NCI-H1105 (cell line): ENCODE measurements at regions not wholly inside any gene's neighbourhood (a gene's known extent, or its start where the extent isn't known, plus 50 kb on each side); places are given as distances from the start of the nearest gene placed in this dataset.
"Not testable (repeated sequence)": the region's sequence is repeated elsewhere in the genome, so short reads cannot be mapped to it uniquely, and the experiment has no call there.

Experiments
- DNase-seq: peaks from one replicate; lab custom pipeline; 2025; lab: John Stamatoyannopoulos, UW

GRCh38 chr7:153628825-153629224, 423.4 kb upstream of the DPP6 start:
- DNase-seq = peak; percentile 72

DNA sequence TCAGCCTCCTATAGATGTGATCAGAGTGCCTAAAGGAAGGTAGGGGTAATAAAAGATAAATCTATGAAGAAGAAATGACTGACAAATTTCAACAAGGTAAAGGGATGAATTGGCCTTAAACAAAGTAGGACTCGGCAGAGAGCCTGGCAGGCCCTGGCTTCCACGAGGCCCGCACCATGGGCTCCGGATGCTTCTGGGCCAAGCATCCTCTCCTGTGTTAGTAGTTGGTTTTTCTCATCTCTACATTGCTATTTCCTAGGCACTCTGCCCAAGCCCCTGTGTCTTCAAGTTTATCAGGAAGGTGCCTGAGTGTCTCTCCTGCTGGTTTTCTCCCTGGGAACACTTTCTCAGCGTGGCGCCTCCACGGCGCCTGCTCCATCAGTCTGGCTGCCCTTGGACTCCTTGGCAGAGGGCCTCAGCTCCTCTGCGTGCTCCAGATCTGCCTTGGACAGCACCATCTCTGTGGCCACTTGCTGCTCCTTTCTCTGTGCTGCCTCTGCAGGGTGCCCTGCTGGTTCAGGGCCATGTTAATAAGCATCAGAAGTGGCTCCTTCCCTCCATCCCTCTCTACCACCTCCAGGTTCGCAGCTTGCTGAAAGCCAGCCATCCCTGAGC, 413.3 kb upstream of the DPP6 start:
- no peak for DNase-seq

- no peak for DNase-seq
These were observed 411.6 kb upstream of the DPP6 start for GRCh38 chr7:153640586-153640985.

DNA sequence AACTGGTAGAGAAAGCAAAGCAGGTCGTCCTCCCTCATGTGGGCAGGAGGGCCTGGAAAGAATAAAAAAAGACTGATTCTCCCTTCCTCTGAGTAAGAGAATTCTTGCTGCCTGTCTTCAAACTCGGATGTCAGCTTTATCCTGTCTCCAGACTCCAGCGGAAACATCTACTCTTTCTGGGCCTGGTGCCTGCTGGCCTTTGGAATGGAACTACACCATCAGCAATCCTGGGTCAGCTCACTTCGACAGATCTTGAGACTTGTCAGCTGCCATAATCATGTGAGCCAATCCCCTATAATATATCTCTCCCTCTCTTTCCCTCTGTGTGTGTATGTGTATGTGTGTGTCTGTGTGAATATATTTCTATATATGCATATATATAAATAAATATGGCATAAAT, 411.0 kb upstream of the DPP6 start:
- no peak for DNase-seq

DNA sequence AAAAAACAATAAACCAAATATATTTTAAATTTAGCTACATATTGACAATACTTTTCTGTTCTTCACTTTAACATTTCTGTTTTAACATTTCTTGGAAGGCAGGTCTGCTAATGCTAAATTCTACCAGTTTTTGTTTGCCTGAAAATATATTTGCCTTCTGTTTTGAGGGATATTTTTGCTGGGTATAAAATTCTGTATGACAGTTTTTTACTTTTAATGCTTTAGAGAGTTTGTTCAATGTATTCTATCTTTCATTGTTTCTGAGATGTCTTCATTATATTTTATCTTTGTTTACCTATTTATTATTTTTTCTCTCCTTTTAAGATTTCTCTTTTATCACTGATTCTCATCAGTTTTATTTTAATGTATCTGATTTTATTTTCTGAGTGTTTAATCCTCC, 409.2 kb upstream of the DPP6 start:
- no peak for DNase-seq

- no peak for DNase-seq
These were observed 394.9 kb upstream of the DPP6 start for GRCh38 chr7:153657182-153657800.

DNA sequence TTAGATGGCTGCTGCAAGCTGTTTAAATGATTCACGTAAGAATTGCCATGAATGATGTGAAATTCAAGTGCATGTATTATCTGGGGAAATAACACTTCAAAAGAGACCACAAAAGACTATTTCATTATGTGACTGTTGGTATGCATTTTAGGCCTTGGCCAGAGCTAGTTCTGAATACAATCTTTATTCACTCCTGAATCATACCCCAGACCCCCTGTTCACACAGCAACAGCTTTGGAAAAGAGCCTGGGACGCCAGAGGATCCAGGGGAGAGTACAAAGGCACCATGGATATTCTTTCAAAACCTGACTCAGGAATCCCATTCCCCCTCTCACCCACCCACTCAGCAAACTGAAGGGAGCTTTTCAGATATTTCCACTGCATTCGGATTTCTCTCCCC, 377.1 kb upstream of the DPP6 start:
- no peak for DNase-seq

- DNase-seq = no peak
These were observed 369.6 kb upstream of the DPP6 start for GRCh38 chr7:153682628-153683027.

GRCh38 chr7:153696242-153696641, 356.0 kb upstream of the DPP6 start:
- DNase-seq = no peak

DNA sequence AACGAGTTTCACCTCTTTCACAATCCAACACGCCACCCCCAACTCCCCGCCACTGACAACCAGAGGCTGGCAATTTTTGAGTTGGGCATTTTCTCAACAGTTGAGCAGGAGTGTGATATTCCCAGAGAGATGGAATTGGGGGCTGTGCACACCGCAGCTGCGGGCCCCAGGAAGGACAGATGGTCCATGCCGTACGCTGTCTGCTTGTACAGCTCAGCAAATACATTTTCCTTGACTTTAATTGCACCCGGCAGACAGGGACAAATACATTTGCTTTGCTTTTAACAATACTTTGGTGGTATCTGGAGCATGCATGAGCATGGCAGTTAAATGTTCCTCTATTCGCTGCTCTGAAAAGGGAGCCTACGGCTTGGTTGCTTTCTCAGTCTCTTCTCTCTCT, 354.2 kb upstream of the DPP6 start:
- no peak for DNase-seq

GRCh38 chr7:153701678-153702077, 350.5 kb upstream of the DPP6 start:
- DNase-seq = no peak

DNA sequence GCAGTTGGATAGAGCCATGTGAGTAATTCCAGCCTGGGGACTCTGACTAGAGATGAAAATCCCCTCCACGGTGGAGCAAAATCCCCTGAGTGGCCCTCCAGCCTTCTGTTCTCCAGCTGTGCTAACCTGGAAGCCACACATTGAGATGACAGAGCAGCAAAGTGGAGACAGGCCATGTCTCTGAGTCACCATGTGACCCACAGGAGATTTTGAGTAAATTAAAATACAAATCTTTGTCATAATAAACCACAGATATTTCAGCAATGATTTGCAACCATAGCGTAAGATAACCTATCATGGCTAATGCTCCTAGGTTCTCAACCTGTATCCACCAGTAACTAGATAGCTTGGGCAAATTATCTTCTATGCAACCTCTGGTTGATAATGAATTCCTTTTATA, 328.3 kb upstream of the DPP6 start:
- not testable (repeated sequence) for DNase-seq

DNA sequence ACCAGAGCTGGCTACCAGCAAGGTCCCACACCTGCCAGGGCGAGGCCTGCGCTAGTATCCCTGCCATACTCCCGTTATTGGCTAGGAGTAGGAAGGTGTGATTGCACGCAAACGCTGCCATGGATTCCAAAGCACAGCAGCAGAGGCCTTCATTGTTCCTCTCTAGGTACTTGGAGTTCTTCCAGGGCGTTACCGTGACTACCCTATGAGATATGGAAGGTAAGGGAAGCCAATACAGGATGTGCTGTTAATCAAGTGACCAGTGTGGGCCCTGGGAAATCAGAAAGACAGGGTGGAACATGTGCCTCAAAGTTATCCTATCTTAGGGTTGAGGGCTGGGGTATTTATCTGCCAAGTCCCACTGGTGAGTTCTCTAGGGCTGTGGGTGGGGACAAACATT, 320.7 kb upstream of the DPP6 start:
- DNase-seq = not testable (repeated sequence)

GRCh38 chr7:153743434-153743833, 308.8 kb upstream of the DPP6 start:
- DNase-seq = not testable (repeated sequence)

DNA sequence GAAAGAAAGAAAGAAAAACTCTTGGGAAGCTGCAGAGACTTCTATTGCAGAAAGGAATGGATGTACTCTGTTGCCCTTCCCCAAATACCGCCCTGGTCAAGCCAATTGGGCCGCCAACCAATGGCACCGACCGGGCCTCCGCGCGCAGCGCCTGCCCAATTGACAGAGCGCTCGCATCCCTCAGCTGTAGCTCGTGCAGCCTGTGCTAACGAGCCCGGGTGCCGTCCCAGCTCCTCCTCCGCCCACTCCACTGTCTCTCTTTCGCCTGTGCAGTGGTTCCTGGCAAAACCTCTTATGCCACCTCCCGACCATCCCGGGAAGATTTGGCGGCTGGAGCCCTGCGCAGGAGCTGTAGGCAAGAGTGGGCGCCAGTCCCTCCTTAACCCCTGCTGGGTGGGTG, 304.2 kb upstream of the DPP6 start:
- not testable (repeated sequence) for DNase-seq

- not testable (repeated sequence) for DNase-seq
These were observed 303.3 kb upstream of the DPP6 start for GRCh38 chr7:153748885-153749284.

DNA sequence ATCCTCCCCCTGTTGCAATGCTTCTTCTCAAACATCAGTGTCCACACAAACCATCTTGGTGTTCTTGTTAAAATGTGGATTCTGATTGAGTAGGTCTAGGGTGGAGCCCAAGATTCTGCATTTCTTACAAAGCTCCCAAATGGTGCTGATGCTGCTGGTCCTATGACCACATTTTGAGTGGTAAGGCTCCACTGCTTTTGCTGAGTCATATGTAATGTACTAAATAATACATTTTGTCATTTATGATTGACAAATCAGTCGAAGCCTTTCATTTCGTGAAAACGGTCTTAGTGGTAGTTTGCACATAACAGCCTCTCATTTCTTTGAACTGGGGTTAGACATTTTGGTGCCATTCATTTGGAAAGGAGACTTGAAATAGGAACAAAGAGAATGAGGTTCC, 286.3 kb upstream of the DPP6 start:
- DNase-seq = not testable (repeated sequence)

DNA sequence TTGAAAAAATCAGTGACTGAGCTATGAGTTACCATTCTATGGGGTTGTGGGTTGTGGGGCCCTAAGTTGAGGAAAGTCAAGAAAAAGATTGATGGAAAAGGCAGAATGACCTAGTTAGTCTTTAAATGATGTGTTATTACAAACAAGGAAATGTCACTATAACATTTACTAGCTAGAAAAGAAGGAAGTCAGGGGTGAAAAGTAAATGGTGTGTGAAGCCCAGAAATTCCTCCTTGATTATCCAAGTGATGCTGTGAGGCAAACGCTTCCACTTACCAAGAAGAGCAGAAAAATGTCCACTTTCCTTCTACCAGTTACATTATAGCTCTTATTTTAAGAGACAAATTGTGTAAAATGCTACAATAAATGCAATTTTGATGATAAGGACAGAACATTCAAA, 285.3 kb upstream of the DPP6 start:
- DNase-seq = not testable (repeated sequence)

DNA sequence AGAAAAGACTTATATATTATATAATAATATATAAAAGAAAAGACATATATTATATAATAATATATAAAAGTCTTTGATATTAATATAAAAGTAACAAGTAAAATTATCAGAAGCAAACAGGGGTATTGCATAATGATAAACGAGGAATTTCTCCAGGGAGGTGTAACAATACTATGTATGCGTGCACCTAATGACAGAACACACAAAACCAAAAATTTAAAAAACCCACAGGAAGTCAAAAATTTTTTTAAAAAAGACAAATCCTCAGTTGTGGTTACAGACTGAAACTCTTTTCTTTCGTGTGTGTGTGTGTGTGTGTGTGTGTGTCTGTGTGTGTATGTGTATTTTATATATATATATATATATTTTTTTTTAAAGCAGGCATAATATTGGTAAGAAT, 279.2 kb upstream of the DPP6 start:
- no peak for DNase-seq

- not testable (repeated sequence) for DNase-seq
These were observed 275.3 kb upstream of the DPP6 start for GRCh38 chr7:153776940-153777339.

DNA sequence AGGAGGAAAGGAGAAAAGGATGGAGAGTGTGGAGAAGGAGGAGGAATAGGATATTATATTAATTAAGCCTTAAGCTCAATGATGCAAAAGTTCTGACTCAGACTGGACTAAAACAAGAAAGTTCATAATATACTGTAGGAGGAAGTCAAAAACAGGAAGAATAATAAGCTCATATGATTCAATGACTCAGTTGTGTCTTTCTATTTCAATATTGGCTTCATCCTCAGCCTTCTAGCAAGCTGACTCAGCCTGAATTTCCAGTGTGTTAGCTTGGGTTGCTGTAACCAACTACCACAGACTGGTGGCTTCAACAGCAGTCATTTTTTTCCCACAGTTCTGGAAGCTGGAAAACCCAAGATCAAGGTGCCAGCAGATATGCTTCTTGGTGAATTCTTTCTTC, 254.8 kb upstream of the DPP6 start:
- DNase-seq = not testable (repeated sequence)

DNA sequence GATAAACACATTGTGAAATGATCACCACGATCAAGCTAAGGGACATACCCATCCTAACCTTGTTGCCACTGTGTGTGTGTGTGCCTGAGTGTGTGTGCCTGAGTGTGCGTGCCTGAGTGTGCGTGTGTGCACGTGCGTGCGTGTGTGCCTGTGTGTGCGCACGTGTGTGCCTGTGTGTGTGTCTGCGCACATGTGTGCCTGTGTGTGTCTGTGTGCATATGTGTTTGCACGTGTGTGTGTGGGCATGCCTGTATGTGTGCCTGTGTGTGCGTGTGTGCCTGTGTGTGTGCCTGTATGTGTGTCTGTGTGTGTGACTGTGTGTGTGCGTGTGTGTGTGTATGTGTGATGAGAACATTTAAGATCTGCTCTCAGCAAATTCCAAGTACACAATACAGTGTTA, 244.1 kb upstream of the DPP6 start:
- DNase-seq = no peak

DNA sequence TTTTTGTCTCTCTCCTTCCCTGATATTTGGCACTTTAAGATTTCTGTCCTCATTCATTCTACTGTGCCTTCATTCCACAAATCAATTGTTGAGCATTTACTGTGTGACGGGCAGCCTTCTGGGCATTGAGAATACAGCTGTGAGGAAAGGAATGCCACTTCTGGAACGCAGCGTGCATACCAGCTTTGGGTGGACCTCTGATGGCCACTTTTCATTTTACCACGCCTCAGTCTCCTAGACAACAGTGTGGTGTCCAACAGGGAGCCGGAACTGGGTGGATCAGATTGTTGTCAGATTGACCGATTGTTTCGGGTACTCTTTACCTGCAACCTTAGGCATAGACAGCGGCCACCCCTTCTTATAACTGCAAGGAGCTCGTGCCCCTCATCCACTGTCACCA, 222.7 kb upstream of the DPP6 start:
- DNase-seq = no peak

DNA sequence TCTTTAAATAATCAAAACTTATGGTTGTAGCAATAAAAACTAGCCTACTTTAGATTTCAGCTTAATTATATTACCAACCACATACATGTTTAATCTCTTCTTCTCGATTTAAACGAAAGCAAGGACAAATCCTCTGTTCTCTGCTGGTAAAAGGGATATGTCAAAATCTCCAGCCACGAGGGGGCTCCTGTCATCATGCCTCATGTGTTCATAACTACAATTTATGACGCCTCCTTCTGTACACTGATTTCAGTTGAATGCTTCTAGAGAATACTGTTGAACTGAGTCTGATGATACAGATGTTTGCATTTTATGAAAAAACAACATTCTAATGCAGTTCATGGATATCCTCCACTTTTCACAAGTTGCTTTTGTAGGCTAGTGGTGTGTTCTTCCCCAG, 220.0 kb upstream of the DPP6 start:
- DNase-seq = no peak
